ENCODE measurements at regions not wholly inside any gene's neighbourhood (a gene's known extent, or its start where the extent isn't known, plus 50 kb on each side); places are given as distances from the start of the nearest gene placed in this dataset.

- TF ChIP-seq CTCF (IDR thresholded peaks at IDR 0.05; ENCODE audit: control extremely low read depth in 1 of 3, insufficient read depth in 1 of 3, low read depth in 1 of 3, low read length in 3 of 3) (no peak), MAX (IDR thresholded peaks at IDR 0.05) (no peak), RXRA (IDR thresholded peaks at IDR 0.05; ENCODE audit: insufficient read depth, low read depth, low read length) (no peak), HDAC2 (IDR thresholded peaks at IDR 0.05; ENCODE audit: borderline replicate concordance in 1 of 2, low read depth in 2 of 2, low read length in 2 of 2) (no peak), CBX5 (IDR thresholded peaks at IDR 0.05; ENCODE audit: low read depth, low read length) (no peak), NANOG (IDR thresholded peaks at IDR 0.05; ENCODE audit: insufficient read depth, low read depth, low read length, poor library complexity, severe bottlenecking) (no peak), RBBP5 (IDR thresholded peaks at IDR 0.05; ENCODE audit: borderline replicate concordance, low read depth, low read length) (no peak)
Measured at GRCh38 chr15:39511000-39511915, 69.6 kb upstream of the THBS1 start (continued).
